NCI-H2196 (cell line): ENCODE measurements at regions not wholly inside any gene's neighbourhood (a gene's known extent, or its start where the extent isn't known, plus 50 kb on each side); places are given as distances from the start of the nearest gene placed in this dataset.
"Not testable (repeated sequence)": the region's sequence is repeated elsewhere in the genome, so short reads cannot be mapped to it uniquely, and the experiment has no call there.

Experiments
- DNase-seq: peaks from one replicate; lab custom pipeline; 2025; ENCODE audit not compliant: unreplicated experiment; lab: John Stamatoyannopoulos, UW

DNA sequence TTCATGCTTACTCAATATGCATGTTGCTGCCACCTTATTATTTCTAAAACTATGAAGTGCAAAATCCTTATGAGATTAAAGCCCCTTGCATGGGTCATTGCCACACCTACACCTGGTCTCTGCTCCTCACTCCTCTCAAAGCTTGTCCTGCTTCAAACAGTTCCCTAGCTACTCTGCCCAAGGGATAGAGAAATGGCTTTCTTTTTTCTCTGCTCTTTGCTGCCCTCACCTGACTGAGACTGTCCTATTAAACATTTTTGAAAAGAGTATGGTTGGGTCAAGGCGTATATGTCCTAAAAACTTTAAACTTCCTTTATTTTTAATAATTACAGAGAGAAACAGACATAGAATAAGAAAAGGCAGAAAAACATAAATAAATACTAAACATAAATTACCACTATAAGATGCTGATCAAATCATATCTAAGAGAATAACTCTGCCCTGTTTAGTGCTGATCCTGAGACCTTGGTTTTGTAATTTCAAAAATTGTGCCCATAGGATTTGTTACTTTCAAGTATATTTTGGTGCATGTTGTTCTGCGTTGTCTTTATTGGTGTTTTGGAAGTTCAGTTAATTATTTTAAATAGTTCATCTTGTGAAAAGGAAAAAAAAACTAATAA is 704.9 kb upstream of the PABPC4L start:
- no peak for DNase-seq

DNA sequence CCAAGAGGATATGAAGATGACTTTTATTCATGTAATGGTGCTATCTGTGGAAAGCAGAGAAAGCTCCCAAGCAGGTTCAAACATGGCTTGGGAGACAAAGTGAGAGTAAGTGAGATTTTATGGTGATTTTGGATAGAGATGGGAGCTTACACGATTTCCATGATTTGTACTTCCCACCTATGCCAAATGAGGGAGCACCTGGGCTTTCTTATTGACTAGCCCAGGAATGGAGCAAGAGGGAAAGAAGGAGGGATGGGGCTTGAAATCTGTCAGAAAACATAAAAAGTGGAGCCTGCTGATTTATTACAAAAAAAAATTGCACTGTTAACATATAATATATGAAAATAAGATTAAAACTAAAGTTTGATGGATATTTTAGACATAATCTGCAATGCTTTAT is 703.5 kb upstream of the PABPC4L start:
- no peak for DNase-seq

DNA sequence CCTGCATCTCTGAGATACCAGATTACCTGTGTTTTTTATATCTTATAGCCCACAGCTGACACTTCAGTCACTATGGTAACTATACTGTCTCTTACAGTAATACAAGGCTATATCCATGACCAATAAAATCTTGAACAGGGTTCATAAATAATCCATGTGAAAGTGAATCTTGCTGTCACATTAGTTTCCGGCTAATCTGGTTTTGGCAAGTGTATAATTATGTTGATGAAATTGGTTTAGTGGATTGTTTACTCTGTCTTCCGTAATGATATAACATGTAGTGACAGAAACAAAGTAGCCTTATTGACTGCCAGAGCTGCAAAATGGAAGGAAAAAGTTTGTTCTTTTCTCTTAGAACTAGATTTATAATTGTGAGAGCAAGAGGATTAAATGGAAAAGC is 686.6 kb upstream of the PABPC4L start:
- no peak for DNase-seq

DNA sequence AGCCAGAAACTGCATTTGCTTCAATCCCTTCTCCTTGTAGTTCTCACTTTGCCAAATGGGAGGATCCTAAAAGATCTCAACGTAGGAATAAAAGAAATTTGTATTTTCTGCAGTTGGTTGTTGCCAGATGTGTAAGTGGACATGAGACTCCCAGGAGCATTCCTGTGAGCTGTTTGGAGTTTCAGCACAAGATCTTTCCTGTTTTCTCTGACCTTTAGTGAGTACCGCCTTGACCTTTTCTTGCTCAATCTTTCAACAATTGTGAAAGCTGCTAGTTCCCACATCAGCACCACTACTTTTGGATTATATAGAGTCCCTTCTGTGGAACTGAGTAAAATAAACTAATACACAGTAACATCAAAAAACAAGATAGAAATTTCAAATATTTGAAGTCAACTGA is 683.8 kb upstream of the PABPC4L start:
- DNase-seq = no peak

DNA sequence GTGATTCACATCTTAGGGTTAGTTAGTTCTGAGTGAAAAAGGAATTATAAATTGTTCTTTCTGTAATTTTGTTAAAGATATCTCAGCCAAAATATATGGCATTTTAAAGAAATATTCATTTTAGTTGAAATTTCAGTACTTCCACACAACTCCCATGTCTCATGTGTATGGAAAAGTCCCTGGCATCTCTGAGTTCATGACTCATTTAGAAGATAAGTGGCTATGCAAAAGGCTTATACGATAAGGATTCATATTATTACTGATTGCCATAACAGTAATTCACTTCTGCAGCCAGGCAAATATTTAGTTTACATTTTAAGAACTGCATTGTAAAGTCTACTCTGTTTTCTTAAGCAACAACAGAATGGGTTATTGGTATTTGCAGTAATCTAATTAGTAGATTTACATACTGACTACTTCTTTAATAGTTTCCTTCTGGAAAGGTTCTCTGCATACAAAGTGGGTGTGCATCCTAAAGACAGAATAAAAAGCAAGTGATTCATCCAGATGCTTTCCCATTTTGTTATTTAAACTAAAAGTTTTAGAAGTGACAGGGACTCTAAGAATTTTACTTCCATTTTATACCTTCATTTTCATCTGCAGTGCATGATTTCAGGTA is 682.4 kb upstream of the PABPC4L start:
- no peak for DNase-seq

DNA sequence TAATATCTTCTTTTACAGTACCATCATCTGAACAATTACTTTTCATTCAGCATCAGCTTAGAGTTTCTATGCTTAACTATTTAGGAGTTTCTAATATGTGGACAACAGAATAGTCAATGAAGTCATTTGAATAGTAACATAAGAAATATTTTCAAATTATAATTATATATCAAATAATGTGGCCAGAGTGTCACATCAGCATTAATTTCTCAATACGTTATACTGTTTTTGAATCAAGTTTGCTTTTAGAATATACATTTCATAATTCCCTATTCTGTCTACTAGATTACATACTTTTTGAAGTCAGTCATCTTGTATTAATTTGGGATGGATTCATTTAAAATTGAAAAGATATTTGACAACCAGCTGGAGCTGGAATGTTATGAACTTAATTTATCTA is 677.4 kb upstream of the PABPC4L start:
- DNase-seq = no peak

DNA sequence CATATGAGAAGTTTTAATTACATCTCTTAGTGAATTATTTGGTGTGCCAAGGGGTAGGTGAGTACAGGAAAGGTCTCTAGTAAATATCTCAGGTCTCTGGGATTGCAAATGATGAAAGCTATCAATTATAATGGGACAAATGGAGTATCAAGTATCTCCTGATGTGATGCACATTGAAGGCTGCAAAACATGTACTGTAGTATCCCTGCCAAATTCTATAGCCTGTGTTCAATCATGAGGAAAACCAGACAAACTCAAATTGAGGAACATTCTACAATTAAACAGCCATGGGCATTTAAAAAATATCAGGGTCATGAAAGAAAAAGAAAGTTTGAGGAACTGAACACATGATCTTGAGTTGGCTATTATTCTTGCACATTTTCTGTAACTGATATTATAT is 665.4 kb upstream of the PABPC4L start:
- no peak for DNase-seq

DNA sequence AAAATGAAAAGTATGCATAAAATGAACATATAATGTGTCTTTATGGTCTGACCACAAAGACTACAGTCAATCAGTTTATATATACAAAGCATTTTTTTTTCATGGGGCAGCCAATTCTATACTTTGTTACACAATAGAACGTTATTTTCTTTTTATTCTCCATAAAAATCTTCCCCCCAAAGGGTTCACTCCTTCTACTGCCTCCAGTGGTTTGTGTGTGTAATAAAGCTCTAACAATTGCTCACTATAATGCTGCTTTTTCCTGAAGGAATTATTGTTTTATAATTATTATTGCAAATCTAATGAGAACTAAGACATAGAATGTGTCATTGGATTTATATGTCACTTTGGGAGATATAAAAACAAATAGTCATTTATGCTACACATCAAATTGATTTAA is 664.1 kb upstream of the PABPC4L start:
- no peak for DNase-seq

DNA sequence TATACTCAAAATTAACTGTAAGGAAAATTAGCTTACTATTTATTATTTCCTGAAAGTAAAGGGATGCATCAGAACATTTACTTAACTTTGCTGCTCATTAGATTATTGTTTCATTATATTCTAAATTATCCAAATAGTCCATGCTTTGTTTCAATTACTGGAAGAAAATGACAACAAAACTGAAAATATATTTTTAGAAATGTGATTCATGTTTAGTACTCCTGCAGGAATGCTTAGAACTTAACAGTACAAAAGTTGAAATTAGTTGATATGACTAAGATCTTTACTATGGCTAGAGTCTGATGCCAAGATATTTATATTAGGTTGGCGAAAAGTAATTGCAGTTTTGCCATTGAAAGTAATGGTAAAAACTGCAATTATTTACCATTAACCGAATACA is 660.5 kb upstream of the PABPC4L start:
- no peak for DNase-seq

DNA sequence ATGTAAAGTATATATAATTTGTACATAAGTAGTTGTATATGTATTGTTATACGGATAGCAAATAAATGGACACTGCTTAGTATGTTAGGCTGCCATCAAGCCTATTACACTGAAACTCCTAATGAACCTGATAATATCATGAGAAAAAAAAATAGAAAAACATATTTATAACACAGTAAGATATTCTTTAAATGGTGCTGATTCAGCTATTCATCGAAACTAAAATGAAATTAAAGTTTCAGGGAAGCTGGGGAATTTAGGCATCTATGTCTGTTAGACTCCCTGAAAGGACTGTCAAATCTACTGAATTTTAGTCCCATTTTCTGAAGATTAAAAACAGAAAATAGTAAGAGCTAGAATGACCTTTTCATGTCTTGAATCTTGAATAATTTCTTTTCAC is 647.1 kb upstream of the PABPC4L start:
- DNase-seq = no peak

DNA sequence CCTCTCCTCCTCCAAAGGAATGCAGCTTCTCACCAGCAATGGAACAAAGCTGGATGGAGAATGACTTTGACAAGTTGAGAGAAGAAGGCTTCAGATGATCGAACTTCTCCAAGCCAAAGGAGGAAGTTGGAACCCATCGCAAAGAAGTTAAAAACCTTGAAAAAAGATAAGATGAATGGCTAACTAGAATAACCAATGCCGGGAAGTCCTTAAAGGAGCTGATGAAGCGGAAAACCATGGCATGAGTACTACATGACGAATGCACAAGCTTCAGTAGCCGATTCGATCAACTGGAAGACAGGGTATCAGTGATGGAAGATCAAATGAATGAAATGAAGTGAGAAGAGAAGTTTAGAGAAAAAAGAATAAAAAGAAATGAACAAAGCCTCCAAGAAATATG is 629.2 kb upstream of the PABPC4L start:
- not testable (repeated sequence) for DNase-seq

DNA sequence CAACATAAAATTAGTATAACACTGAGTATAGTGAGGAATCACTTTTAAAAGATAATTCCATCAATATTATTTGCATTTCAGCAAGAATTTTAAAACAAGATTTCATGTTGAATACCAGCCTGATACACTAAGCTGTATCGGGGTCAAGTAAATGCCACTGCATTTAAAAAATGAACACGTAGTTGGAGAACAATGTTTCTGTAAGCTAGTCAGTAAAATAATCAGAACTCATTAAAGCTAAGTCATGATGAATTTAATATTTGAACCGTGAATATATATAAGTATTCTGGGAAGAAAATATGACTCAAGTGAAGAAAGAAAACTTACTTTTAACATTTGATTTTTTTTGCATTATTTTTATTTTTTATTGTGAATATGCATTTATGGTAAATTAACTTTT is 611.0 kb upstream of the PABPC4L start:
- DNase-seq = no peak

DNA sequence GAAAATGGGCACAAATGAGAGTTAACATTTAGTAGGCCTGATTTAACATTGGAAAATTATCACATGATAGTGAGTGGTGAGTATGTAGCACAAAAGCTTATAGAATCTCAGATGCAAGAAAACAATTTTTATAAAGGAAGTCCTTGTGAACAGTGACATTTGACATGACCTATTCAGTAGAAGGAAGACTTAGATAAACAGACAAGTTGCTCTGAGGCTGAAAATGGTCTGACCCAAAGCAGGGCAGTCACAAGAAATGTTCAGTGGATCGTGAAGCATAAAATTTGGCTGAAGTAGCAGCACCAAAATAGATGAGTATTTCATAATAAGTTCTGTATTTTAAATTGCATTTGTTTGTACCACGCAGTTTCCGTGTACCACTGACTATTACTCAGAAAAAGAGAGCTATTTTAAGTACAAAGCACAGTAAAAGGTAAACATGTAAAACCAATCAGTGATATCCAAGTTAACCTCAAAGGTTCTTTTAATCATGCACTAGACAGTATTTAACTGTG is 605.7 kb upstream of the PABPC4L start:
- no peak for DNase-seq

DNA sequence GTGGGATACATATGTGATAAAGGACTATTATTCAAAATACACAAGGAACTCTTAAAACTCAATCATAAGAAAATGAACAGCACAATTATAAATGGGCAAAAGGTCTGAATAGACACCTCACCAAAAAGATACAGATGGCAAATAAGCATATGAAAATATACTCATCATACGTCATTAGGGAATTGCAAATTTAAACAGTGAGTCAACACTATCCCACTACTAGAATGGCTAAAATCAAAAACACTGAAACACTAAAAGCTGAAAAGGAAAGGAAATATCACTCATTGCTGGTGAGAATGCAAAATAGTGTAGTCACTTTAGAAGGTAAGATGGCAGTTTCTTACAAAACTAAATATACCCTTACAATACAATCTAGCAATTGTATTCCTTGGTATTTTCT is 597.0 kb upstream of the PABPC4L start:
- no peak for DNase-seq

DNA sequence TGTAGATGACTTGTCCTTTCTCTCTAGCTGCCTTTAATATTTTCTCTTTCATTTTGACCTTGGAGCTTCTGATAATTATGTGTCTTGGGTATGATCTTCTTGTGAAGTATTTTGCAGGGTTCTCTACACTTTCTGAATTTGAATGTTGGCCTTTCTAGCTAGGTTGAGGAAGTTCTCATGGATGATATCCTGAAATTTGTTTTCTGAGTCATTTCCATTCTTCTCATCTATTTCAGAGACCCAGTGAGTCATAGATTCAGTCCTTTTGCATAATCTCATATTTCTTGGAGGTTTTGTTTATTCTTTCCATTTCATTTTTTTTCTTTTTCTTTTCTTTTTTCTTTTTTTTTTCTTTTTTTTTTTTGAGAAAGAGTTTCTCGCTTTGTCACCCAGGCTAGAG is 585.7 kb upstream of the PABPC4L start:
- DNase-seq = no peak

DNA sequence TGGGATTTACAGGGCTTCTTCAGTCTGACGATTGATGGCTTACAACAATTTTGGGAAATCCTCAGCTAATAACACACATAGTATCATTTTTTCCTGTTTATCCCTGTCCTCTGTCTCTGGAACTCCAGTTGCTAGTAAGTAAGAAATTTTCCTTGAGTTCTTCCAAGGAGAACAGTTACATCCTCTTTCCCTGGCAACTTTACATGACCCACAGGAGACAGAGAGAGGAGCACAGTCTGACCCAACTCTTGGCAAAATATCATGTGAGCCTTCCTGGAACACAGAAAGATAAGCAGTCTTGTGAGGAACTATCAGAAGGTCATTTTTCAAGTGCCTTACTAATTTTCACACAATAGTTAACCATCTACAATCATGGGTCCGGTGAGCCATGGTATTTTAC is 578.7 kb upstream of the PABPC4L start:
- no peak for DNase-seq

DNA sequence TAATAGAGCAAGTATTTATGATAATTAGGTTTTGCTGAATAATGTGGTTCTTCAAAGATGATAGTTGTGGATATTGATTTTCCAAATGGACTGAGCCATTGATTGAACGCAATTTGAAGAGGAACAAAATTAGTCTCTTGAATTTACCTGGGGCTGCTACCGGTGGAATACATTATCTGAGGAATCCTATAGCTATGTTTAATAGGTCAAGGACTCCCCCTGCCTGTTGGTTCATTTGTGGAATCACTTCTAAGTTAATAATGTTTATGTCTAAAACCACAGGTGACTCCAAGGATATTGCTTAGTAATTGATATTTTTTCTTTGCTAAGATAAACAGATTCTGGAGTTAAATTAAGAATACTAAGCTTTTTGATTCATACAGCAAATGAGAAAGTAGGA is 576.0 kb upstream of the PABPC4L start:
- no peak for DNase-seq

DNA sequence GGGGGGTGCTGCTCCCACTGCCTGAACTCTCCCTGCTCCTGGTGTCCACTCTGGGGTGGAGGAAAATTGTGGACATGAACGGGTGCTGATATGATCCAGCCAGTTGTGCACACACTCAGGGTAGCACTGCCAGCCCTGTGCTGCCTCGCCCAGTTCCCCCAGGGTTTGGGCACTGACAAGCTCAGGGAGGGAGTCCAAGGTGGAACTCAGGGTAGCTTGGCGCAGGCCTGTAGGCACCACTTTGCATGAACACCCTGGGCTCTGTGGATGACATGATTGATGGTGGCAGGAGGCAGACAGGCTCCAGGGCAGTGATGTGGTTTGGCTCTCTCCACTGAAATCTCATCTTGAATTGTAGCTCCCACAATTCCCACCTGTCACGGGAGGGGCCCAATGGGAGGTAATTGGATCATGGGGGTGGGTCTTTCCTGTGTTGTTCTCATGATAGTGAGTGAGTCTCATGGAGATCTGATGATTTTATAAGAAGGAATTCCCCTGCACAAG is 572.0 kb upstream of the PABPC4L start:
- DNase-seq = no peak

DNA sequence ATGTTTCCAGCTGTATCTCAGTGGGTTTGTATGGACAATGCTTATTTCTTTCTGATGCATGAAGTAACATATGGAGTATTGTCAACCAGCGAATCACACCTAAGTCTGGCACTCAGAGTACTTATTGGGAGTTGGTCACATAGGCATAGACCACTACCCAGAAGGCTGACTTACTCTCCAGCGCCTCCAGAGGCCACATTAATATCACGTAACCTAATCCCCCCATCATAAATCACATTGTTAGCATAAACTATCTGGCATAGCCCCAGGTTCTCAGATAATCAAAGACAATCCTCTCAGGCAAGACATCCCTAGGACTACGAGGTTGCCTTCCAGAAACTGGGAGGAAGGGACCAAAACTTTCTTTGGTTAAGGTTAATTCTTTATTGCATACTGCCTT is 560.5 kb upstream of the PABPC4L start:
- DNase-seq = no peak

DNA sequence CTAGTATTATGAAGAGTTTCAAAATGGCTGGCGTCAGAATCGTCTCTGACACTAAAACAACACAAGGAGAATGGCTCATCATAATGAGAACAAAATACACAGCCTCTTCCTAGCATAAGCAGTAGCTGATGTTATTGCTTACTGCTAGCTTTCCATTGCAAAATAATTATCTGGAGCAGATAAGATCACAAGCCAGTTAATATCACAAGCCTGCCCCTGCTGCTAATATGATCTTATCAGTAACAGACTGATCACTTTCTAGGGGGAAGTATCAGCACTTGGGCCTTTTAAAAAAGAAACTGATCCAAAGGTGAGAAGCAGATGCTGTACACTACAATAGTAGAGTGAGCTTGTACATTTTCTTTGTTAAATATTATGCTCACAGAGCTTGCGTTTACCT is 554.8 kb upstream of the PABPC4L start:
- DNase-seq = no peak

DNA sequence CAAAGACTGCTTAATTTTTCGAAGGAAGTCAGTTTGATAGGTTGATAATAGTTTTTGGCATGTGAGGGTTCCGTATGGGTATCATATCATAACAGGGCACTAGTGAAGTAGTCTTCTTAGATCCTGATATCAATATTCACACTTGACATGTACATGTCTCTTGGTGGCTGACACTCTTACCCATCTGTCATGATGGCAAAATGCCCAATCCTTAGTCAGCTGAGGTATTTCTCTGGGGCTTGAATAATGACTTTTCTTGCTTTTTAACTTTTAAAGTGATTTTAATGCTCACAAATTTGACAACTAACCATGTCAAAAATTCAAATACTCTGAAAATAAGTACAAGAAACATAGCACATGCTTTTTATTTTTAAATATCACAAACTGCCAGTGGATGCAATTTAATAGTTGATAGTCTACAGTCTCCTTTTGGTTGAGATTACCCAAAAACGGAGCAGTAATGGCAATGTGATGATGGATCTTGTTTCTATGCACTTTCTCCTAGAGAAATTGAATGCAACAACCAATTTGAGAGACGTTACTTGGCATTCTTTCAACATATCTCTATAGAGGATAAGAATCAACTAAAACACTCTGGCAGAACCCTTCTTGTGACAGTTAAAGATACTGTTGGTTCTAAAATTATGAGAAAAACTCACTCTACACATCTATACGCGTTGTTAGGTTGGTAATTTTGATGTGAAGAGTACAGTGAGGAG is 552.9 kb upstream of the PABPC4L start:
- no peak for DNase-seq

DNA sequence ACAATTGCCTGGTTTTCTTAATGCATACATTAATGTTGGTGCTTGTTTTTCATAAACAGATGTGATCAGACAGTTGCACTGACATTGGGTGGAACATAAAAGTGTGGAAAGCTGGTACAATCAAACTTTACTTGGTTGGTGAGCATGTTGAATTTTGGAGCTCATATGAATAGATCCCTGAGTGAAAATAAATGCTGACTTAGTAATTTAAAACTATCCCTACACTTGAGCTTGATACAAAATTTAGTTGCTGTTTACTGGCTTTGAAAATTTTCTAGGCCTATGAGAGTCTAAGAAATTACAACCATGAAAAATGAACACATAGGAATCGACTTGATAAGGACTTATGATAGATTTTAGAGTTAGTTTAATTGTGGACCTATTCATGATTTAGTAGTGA is 551.8 kb upstream of the PABPC4L start:
- DNase-seq = no peak
